Ascending aorta (tissue), 2 donors: ENCODE measurements at regions not wholly inside any gene's neighbourhood (a gene's known extent, or its start where the extent isn't known, plus 50 kb on each side); places are given as distances from the start of the nearest gene placed in this dataset.

Experiments used
- DNase-seq, 2 donors: peaks; one replicate each; pipeline ENCODE4 v3.0.0-alpha.2; 2019; ENCODE audit warnings: low spot score in 2 of 2
- H3K27ac ChIP-seq, 2 donors: fragments of 200-600 bp; sonication (generic); one replicate each; pipeline ENCODE4 v1.5.1; 2016 to 2017; ENCODE audit warnings: mild to moderate bottlenecking in 1 of 2
- H3K27me3 ChIP-seq: fragments of 200-600 bp; sonication (generic); one replicate; pipeline ENCODE4 v1.5.1; 2017
- H3K36me3 ChIP-seq, 2 donors: fragments of 200-600 bp; sonication (generic); one replicate each; pipeline ENCODE4 v1.5.1; 2016
- H3K4me1 ChIP-seq, 2 donors: fragments of 200-600 bp; sonication (generic); one replicate each; pipeline ENCODE4 v1.5.1; 2016 to 2017; ENCODE audit warnings: mild to moderate bottlenecking in 1 of 2
- H3K4me3 ChIP-seq, 2 donors: fragments of 200-600 bp; sonication (generic); one replicate each; pipeline ENCODE4 v1.5.1; 2016 to 2017; ENCODE audit warnings: mild to moderate bottlenecking in 1 of 2
- H3K9me3 ChIP-seq, 2 donors: fragments of 200-600 bp; sonication (generic); one replicate each; pipeline ENCODE4 v1.5.1; 2016
- CTCF ChIP-seq, 3 experiments: fragments of 200-600 bp in 2 of 3; fragments of 450-650 bp in 1 of 3; sonication (generic) in 2 of 3; IDR thresholded peaks; one replicate each; pipeline ENCODE4 v1.5.1; 2016 to 2019; ENCODE audit warnings: antibody characterized with exemption in 3 of 3, mild to moderate bottlenecking in 1 of 3, moderate library complexity in 1 of 3
- intact Hi-C: fragments of 100-400 bp; cut with DNase I; formaldehyde crosslinking; loops from one replicate; pipeline ENCODE4 v1.15.1; 2023

DNA sequence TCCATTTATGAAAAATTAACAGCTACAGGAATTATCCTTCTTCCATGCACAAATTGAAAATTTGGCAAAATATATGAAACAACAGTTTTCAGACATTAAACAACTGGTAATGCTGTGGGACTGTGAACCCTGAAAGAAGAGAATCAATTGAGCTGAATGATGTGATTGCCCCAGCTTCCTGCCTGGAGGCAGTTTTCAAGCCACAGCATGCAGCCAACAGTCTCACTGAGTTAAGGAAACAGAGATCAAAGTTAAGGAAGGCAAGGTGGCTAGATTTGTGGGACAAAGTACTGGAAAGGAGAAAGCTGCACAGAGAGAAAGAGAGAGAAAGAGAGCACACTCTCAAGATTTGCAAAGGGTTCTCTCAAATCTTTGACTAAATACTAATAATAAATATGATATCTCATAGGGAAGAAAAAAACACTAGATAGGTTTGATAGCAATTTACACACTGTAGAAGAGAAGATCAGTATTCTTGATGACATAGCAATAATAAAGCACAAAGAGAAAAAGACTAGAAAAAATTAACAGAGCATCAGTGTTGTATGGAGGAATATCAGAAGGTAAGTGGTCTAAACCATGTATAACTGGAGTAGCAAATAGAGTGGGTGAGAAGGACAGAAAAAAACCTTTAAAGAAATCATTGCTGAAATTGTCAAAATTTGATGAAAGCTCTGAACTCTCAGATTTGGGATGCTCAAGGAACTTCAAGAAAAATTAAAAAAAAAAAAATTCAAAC lies 70.1 kb upstream of the CNKSR3 start:
- Histone ChIP-seq H3K36me3 (no peaks in the 10 kb centered on the region), H3K4me3 (no peak overlapping the region), H3K27me3 (no peaks in the 10 kb centered on the region), H3K27ac (no peak overlapping the region), H3K4me1 (no peaks in the 10 kb centered on the region), H3K9me3 (peaks cover 0 to 10% of the 10 kb centered on the region in 2 donors)
- intact Hi-C loops: no loop called here
- DNase-seq: no peak
- TF ChIP-seq CTCF (IDR thresholded peaks at IDR 0.05): no peak

DNA sequence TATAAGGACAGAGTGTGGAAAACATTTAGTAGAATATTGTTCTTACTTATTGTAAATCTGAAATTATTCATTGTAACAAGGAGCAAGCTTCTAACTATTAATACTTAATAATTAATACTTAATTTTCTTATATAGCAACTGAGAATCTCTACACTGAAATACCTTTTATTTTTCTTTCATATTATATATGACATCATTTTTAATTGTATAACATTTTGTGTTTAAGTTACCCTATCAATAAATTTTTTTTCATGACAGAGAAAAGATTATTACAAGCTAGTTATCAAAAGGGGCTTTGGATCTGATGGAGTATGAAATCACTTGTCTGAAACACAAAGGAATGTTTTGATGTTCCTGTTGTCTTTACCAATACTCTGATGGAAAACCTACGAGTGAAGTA lies 72.2 kb upstream of the CNKSR3 start:
- intact Hi-C loops: no loop called here
- DNase-seq: no peak
- no peak for TF ChIP-seq CTCF (IDR thresholded peaks at IDR 0.05)

DNA sequence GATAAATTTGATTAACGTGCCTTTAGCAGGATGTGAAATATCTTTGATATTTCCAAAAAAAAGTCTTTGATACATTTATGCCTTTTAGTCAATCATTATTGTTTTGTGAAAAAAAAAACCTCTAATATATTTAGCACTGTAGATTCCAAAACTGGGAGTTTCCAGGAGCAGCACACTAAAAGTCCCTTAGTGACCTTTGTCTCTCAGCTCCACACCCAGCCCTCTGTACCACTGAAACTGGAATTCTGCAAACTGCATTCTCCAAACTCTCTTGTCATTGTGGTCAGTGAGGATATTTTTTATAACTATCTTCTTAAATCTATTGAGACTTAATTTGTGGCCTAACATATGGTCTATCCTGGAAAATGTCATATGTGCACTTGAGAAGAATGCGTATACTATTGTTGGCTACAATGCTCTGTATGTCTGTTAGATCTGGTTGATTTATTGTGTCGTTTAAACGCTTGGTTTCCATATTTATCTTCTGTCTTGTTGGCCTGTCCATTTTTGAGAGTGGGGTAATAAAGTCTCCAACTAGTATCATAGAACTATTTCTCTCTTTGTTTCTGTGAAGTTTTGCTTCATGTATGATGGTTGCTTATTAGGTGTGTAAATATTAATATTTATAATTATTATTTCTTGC lies 73.2 kb upstream of the CNKSR3 start:
- intact Hi-C loops: no loop called here
- H3K27me3 ChIP-seq: no peaks in the 10 kb centered on the region
- no peak overlapping the region for H3K27ac ChIP-seq
- H3K9me3 ChIP-seq: peaks cover 0 to 10% of the 10 kb centered on the region in 2 donors
- no peaks in the 10 kb centered on the region for H3K36me3 ChIP-seq
- no peak overlapping the region for H3K4me3 ChIP-seq
- H3K4me1 ChIP-seq: no peaks in the 10 kb centered on the region
- DNase-seq: no peak
- no peak for TF ChIP-seq CTCF (IDR thresholded peaks at IDR 0.05)

More for the DNA sequence above, 72.2 kb upstream of the CNKSR3 start:
- no peaks in the 10 kb centered on the region for H3K4me1 ChIP-seq
- peaks cover 0 to 10% of the 10 kb centered on the region in 2 donors for H3K9me3 ChIP-seq
- H3K27me3 ChIP-seq: no peaks in the 10 kb centered on the region
- no peak overlapping the region for H3K27ac ChIP-seq
- no peak overlapping the region for H3K4me3 ChIP-seq
- H3K36me3 ChIP-seq: no peaks in the 10 kb centered on the region

DNA sequence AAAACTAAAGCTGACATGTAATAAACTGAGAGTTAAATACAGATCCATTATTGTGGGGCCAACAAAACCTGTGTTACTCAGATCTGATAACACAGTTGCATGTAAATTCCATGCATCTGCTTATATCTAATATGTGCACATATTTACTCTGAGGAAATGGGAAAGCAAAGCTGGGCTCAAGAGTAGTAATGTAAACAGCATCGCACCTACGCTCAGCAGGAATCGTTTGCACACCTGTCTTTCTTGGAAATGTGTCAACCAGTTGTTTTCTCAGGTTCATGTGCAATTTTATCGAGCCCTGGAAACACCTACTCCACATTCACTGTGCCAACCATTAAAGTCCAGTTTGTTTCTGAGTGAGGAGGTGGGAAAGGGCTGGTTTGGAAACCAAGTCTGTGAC lies 80.3 kb upstream of the CNKSR3 start:
- Histone ChIP-seq H3K4me3 (no peak overlapping the region), H3K27me3 (no peaks in the 10 kb centered on the region), H3K9me3 (no peaks in the 10 kb centered on the region), H3K27ac (no peak overlapping the region), H3K4me1 (no peaks in the 10 kb centered on the region), H3K36me3 (no peaks in the 10 kb centered on the region)
- intact Hi-C loops: loop anchor here (5.0 kb wide), 1 partner anchor 78 kb away; the partner anchor contains the start of gene CNKSR3
- DNase-seq: no peak
- TF ChIP-seq CTCF (IDR thresholded peaks at IDR 0.05): no peak

GRCh38 chr6:154591234-154591633 lies 80.7 kb upstream of the CNKSR3 start:
- no peaks in the 10 kb centered on the region for H3K36me3 ChIP-seq
- no peaks in the 10 kb centered on the region for H3K9me3 ChIP-seq
- H3K4me1 ChIP-seq: no peaks in the 10 kb centered on the region
- no peak overlapping the region for H3K27ac ChIP-seq
- H3K27me3 ChIP-seq: no peaks in the 10 kb centered on the region
- no peak for TF ChIP-seq CTCF (IDR thresholded peaks at IDR 0.05)
- DNase-seq: no peak
- intact Hi-C loops: loop anchor here (5.0 kb wide), 1 partner anchor 79 kb away; the partner anchor contains the start of gene CNKSR3
- H3K4me3 ChIP-seq: no peak overlapping the region
